IMR-90 (cell line): ENCODE measurements at regions not wholly inside any gene's neighbourhood (a gene's known extent, or its start where the extent isn't known, plus 50 kb on each side); places are given as distances from the start of the nearest gene placed in this dataset.

Experiments
- ATAC-seq: fragments of 200-7000 bp; cut with Tn5 transposase; 2 replicates; pipeline ENCODE4 v1.9.1; 2020; ENCODE audit warnings: low read depth, mild to moderate bottlenecking, moderate library complexity
- BruUV-seq: library from RNA; stranded (reverse); fragments of 400-500 nt; replicated peaks from 2 replicates; lab custom pipeline; 2021; lab: Mats Ljungman, UMichigan
- CTCF ChIA-PET: fragments of 300-600 bp; formaldehyde crosslinking; extraction: SDS; loops from one replicate; lab custom pipeline; 2021; ENCODE audit warnings: antibody characterized with exemption; lab: Yijun Ruan, JAX
- POLR2A ChIA-PET: fragments of 300-600 bp; sonication (Branson Sonifier 250); formaldehyde crosslinking; loops from one replicate; lab custom pipeline; 2022; ENCODE audit warnings: antibody characterized with exemption; ENCODE audit not compliant: unreplicated experiment; lab: Charles Lee
- DNase-seq: peaks from one replicate; pipeline ENCODE4 v3.0.0; 2013
- H2AFZ ChIP-seq: replicated peaks from 2 replicates; pipeline ENCODE3; 2013; ENCODE audit warnings: low read length, mild to moderate bottlenecking; ENCODE audit not compliant: poor library complexity
- H2AK5ac ChIP-seq: 2 replicates; pipeline ENCODE4 v1.6.1; 2013; ENCODE audit warnings: low read depth, low read length, inconsistent platforms
- H2AK9ac ChIP-seq: replicated peaks from 2 replicates; pipeline ENCODE3; 2013; ENCODE audit warnings: mild to moderate bottlenecking, low read depth, low read length, moderate library complexity; ENCODE audit not compliant: poor library complexity
- H2BK120ac ChIP-seq: 2 replicates; pipeline ENCODE4 v1.6.1; 2013; ENCODE audit warnings: low read depth, low read length, inconsistent platforms
- H2BK15ac ChIP-seq: 3 replicates; pipeline ENCODE4 v1.6.1; 2013; ENCODE audit warnings: low read depth, low read length, inconsistent platforms
- H2BK20ac ChIP-seq: 2 replicates; pipeline ENCODE4 v1.6.1; 2013; ENCODE audit warnings: low read depth, mild to moderate bottlenecking, inconsistent platforms, low read length, moderate library complexity
- H2BK5ac ChIP-seq: 2 replicates; pipeline ENCODE4 v1.6.1; 2013; ENCODE audit warnings: mild to moderate bottlenecking, low read depth, low read length, inconsistent platforms; ENCODE audit not compliant: poor library complexity, severe bottlenecking
- H3K14ac ChIP-seq: replicated peaks from 2 replicates; pipeline ENCODE4 v1.6.1; 2013; ENCODE audit warnings: low read depth, low read length, inconsistent platforms
- H3K18ac ChIP-seq: 2 replicates; pipeline ENCODE4 v1.6.1; 2013; ENCODE audit warnings: low read depth, low read length, control low read depth
- H3K23ac ChIP-seq: 2 replicates; pipeline ENCODE4 v1.6.1; 2013; ENCODE audit warnings: low read depth, low read length, inconsistent platforms
- H3K27ac ChIP-seq: 2 replicates; pipeline ENCODE4 v1.5.1; 2013; ENCODE audit warnings: mild to moderate bottlenecking, control low read depth, low read length; ENCODE audit not compliant: insufficient read depth
- H3K27me3 ChIP-seq: 2 replicates; pipeline ENCODE4 v1.6.1; 2013; ENCODE audit warnings: low read length; ENCODE audit not compliant: control insufficient read depth, insufficient read depth
- H3K36me3 ChIP-seq: 2 replicates; pipeline ENCODE4 v1.6.1; 2013; ENCODE audit warnings: low read length, mixed read lengths; ENCODE audit not compliant: control insufficient read depth, insufficient read depth
- H3K4ac ChIP-seq: 2 replicates; pipeline ENCODE4 v1.6.1; 2013; ENCODE audit warnings: low read depth, low read length, inconsistent platforms
- H3K4me1 ChIP-seq: 2 replicates; pipeline ENCODE4 v1.6.1; 2013; ENCODE audit warnings: low read length, mixed read lengths; ENCODE audit not compliant: control insufficient read depth, insufficient read depth
- H3K4me2 ChIP-seq: 2 replicates; pipeline ENCODE4 v1.6.1; 2013; ENCODE audit warnings: low read depth, mild to moderate bottlenecking, control low read depth, low read length, moderate library complexity
- H3K4me3 ChIP-seq: 2 replicates; pipeline ENCODE4 v1.5.1; 2013; ENCODE audit warnings: low read depth, mild to moderate bottlenecking, control low read depth, low read length, moderate library complexity; ENCODE audit not compliant: insufficient read depth
- H3K56ac ChIP-seq: 2 replicates; pipeline ENCODE4 v1.6.1; 2013; ENCODE audit warnings: low read length, inconsistent platforms; ENCODE audit not compliant: insufficient read depth; ENCODE audit errors: extremely low read depth
- H3K79me1 ChIP-seq, 2 experiments: 2 replicates each; pipeline ENCODE4 v1.6.1; 2013; ENCODE audit warnings: low read length in 2 of 2, inconsistent platforms in 1 of 2, low read depth in 1 of 2
- H3K9ac ChIP-seq: 2 replicates; pipeline ENCODE4 v1.6.1; 2013; ENCODE audit warnings: low read depth, low read length, control low read depth
- H3K9me1 ChIP-seq: 2 replicates; pipeline ENCODE4 v1.6.1; 2013; ENCODE audit warnings: low read length, inconsistent platforms; ENCODE audit not compliant: insufficient read depth
- H3K9me3 ChIP-seq: 2 replicates; pipeline ENCODE4 v1.6.1; 2013; ENCODE audit warnings: low read length; ENCODE audit not compliant: control insufficient read depth, insufficient read depth
- H4K20me1 ChIP-seq: 2 replicates; pipeline ENCODE4 v1.6.1; 2013; ENCODE audit warnings: low read length, inconsistent platforms; ENCODE audit not compliant: insufficient read depth
- H4K5ac ChIP-seq: 2 replicates; pipeline ENCODE4 v1.6.1; 2013; ENCODE audit warnings: mild to moderate bottlenecking, low read depth, low read length, control low read depth
- H4K8ac ChIP-seq, 2 experiments: 2 replicates each; pipeline ENCODE4 v1.6.1; 2013; ENCODE audit warnings: low read depth in 2 of 2, low read length in 2 of 2, control low read depth in 1 of 2, inconsistent platforms in 1 of 2
- H4K91ac ChIP-seq: 2 replicates; pipeline ENCODE4 v1.6.1; 2013; ENCODE audit warnings: low read depth, low read length, inconsistent platforms; ENCODE audit not compliant: insufficient read depth
- BHLHE40 ChIP-seq: fragments of 150-350 bp; IDR thresholded peaks from 2 replicates; pipeline ENCODE4 v1.6.1; 2016; ENCODE audit warnings: mild to moderate bottlenecking, low read depth, low read length
- CEBPB ChIP-seq: IDR thresholded peaks from 2 replicates; pipeline ENCODE4 v1.6.1; 2012; ENCODE audit warnings: low read depth, low read length, improper control_type of control experiment
- CHD1 ChIP-seq: IDR thresholded peaks from 2 replicates; pipeline ENCODE4 v1.6.1; 2012; ENCODE audit warnings: low read depth, low read length, improper control_type of control experiment
- FOS ChIP-seq: fragments of 150-350 bp; IDR thresholded peaks from 2 replicates; pipeline ENCODE4 v1.6.1; 2016; ENCODE audit warnings: low read depth, low read length
- MAFK ChIP-seq: IDR thresholded peaks from 2 replicates; pipeline ENCODE4 v1.6.1; 2012; ENCODE audit warnings: low read depth, low read length, improper control_type of control experiment
- MAZ ChIP-seq: IDR thresholded peaks from 2 replicates; pipeline ENCODE4 v1.6.1; 2012; ENCODE audit warnings: low read depth, mild to moderate bottlenecking, low read length, improper control_type of control experiment, moderate library complexity, borderline replicate concordance
- MXI1 ChIP-seq: IDR thresholded peaks from 2 replicates; pipeline ENCODE4 v1.6.1; 2012; ENCODE audit warnings: low read depth, mild to moderate bottlenecking, low read length, moderate library complexity, borderline replicate concordance
- NFE2L2 ChIP-seq: fragments of 150-350 bp; IDR thresholded peaks from 2 replicates; pipeline ENCODE4 v1.6.1; 2016; ENCODE audit warnings: low read depth, mild to moderate bottlenecking, low read length
- POLR2A ChIP-seq: IDR thresholded peaks from 2 replicates; pipeline ENCODE4 v1.6.1; 2012; ENCODE audit warnings: mild to moderate bottlenecking, low read depth, low read length
- RAD21 ChIP-seq: IDR thresholded peaks from 2 replicates; pipeline ENCODE4 v1.6.1; 2012; ENCODE audit warnings: low read length, improper control_type of control experiment
- RCOR1 ChIP-seq: IDR thresholded peaks from 2 replicates; pipeline ENCODE4 v1.6.1; 2012; ENCODE audit warnings: mild to moderate bottlenecking, low read length, improper control_type of control experiment; ENCODE audit not compliant: insufficient replicate concordance
- RFX5 ChIP-seq: IDR thresholded peaks from 2 replicates; pipeline ENCODE4 v1.8.0; 2012; ENCODE audit warnings: low read depth, mild to moderate bottlenecking, low read length, moderate library complexity
- SMC3 ChIP-seq: fragments of 150-350 bp; IDR thresholded peaks from 2 replicates; pipeline ENCODE4 v1.6.1; 2016; ENCODE audit warnings: low read depth, mild to moderate bottlenecking, antibody characterized with exemption, low read length, moderate library complexity
- WGBS, 2 experiments: methylation state at CpG; one replicate each; pipeline versions ENCODE4 v1.1.5 to v1.1.7; 2013; ENCODE audit warnings: missing lambda C conversion rate in 2 of 2; ENCODE audit not compliant: insufficient read length in 1 of 2; ENCODE audit errors: extremely low coverage in 2 of 2; 5-methylcytosine and 5-hydroxymethylcytosine counted together
- dilution Hi-C: fragments of 300-500 bp; cut with HindIII; formaldehyde crosslinking; loops from one replicate; pipeline ENCODE4 v1.14.3; 2018; ENCODE audit warnings: low sequenced_read_pairs; ENCODE audit not compliant: unreplicated experiment
- in situ Hi-C: fragments of 300-500 bp; cut with MboI; formaldehyde crosslinking; loops from 3 replicates; pipeline ENCODE4 v1.14.3; 2019; ENCODE audit warnings: low sequenced_read_pairs, inconsistent platforms, mixed read lengths
- intact Hi-C: fragments of 100-400 bp; cut with micrococcal nuclease; formaldehyde crosslinking; loops from 2 replicates; pipeline ENCODE4 v1.10.0; 2022
- TF ChIP-seq, protein P1 (sequence below): fragments of 150-350 bp; IDR thresholded peaks from 2 replicates; pipeline ENCODE4 v1.6.1; 2017; ENCODE audit warnings: mild to moderate bottlenecking, antibody characterized with exemption, low read length, low read depth
- TF ChIP-seq, protein P2 (sequence below): fragments of 150-350 bp; IDR thresholded peaks from 2 replicates; pipeline ENCODE4 v1.6.1; 2016; ENCODE audit warnings: low read depth, mild to moderate bottlenecking, low read length, moderate library complexity, borderline replicate concordance
- TF ChIP-seq, protein P3 (sequence below): conservative IDR thresholded peaks from 2 replicates; pipeline ENCODE4 v1.5.1; 2012; ENCODE audit warnings: mild to moderate bottlenecking, low read depth, low read length, improper control_type of control experiment

DNA sequence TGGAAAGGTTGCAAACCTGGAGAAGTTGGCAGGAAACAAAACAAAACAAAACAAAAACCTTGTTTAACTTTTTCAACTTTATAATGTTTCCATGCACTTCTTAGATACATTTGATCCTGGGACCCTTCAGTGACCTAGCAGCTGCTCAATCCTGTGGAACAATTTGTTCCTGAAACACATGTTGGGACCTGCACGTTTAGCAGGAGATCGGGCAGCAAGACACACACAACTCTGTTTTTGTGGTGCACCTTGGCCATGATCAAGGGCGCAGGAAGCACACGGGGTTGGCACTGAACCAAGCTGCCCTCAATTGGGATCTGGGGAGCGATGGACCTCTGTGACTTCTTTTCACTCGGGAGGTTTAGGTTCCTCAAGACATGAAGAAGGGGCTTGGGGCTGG lies 268.7 kb downstream of the LOXHD1 start:
- Histone ChIP-seq H3K9me3 (no peaks in the 10 kb centered on the region), H4K5ac (no peak overlapping the region), H4K91ac (no peak overlapping the region), H4K20me1 (no peaks in the 10 kb centered on the region), H2BK120ac (no peak overlapping the region), H3K4me3 (no peak overlapping the region), H2AK9ac (no peak overlapping the region), H3K9me1 (no peaks in the 10 kb centered on the region), H3K4me2 (no peak overlapping the region), H3K79me1 (no peaks in the 10 kb centered on the region), H2BK15ac (no peak overlapping the region), H3K23ac (no peak overlapping the region), H3K9ac (no peak overlapping the region), H2BK20ac (no peak overlapping the region), H3K36me3 (no peaks in the 10 kb centered on the region), H2AK5ac (no peak overlapping the region), H3K4me1 (no peaks in the 10 kb centered on the region), H2AFZ (no peak overlapping the region), H3K56ac (no peak overlapping the region), H3K27ac (no peak overlapping the region), H3K4ac (no peak overlapping the region), H2BK5ac (no peak overlapping the region), H4K8ac (no peak overlapping the region), H3K14ac (no peak overlapping the region), H3K18ac (no peak overlapping the region), H3K27me3 (peaks cover 4% of the 10 kb centered on the region)
- dilution Hi-C loops: no loop called here
- ChIA-PET POLR2A (no interaction called here), CTCF (no interaction called here)
- no peak for TF ChIP-seq RCOR1
- no peak for TF ChIP-seq NFE2L2
- TF ChIP-seq RAD21: no peak
- no peak for TF ChIP-seq CHD1
- TF ChIP-seq MAFK: no peak
- no peak for TF ChIP-seq FOS
- TF ChIP-seq MXI1: no peak
- TF ChIP-seq POLR2A: no peak
- TF ChIP-seq RFX5: no peak
- TF ChIP-seq, protein P1, sequence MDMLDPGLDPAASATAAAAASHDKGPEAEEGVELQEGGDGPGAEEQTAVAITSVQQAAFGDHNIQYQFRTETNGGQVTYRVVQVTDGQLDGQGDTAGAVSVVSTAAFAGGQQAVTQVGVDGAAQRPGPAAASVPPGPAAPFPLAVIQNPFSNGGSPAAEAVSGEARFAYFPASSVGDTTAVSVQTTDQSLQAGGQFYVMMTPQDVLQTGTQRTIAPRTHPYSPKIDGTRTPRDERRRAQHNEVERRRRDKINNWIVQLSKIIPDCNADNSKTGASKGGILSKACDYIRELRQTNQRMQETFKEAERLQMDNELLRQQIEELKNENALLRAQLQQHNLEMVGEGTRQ: no peak
- TF ChIP-seq, protein P2, sequence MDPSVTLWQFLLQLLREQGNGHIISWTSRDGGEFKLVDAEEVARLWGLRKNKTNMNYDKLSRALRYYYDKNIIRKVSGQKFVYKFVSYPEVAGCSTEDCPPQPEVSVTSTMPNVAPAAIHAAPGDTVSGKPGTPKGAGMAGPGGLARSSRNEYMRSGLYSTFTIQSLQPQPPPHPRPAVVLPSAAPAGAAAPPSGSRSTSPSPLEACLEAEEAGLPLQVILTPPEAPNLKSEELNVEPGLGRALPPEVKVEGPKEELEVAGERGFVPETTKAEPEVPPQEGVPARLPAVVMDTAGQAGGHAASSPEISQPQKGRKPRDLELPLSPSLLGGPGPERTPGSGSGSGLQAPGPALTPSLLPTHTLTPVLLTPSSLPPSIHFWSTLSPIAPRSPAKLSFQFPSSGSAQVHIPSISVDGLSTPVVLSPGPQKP: no peak
- TF ChIP-seq, protein P3, sequence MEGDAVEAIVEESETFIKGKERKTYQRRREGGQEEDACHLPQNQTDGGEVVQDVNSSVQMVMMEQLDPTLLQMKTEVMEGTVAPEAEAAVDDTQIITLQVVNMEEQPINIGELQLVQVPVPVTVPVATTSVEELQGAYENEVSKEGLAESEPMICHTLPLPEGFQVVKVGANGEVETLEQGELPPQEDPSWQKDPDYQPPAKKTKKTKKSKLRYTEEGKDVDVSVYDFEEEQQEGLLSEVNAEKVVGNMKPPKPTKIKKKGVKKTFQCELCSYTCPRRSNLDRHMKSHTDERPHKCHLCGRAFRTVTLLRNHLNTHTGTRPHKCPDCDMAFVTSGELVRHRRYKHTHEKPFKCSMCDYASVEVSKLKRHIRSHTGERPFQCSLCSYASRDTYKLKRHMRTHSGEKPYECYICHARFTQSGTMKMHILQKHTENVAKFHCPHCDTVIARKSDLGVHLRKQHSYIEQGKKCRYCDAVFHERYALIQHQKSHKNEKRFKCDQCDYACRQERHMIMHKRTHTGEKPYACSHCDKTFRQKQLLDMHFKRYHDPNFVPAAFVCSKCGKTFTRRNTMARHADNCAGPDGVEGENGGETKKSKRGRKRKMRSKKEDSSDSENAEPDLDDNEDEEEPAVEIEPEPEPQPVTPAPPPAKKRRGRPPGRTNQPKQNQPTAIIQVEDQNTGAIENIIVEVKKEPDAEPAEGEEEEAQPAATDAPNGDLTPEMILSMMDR: no peak
- TF ChIP-seq CEBPB: no peak
- no peak for TF ChIP-seq BHLHE40
- no peak for TF ChIP-seq SMC3
- no peak for TF ChIP-seq MAZ
- no CpG with 5 or more reads among the region's 6 CpGs for WGBS, 2 experiments
- in situ Hi-C loops: no loop called here
- DNase-seq: no peak
- intact Hi-C loops: no loop called here
- BruUV-seq: no TSS peak
- ATAC-seq: no peak
